PC-9 (cell line): ENCODE measurements at regions not wholly inside any gene's neighbourhood (a gene's known extent, or its start where the extent isn't known, plus 50 kb on each side); places are given as distances from the start of the nearest gene placed in this dataset.

Experiments used
- BruUV-seq: library from RNA; stranded (reverse); fragments of 400-500 nt; replicated peaks from 2 replicates; lab custom pipeline; 2021; lab: Mats Ljungman, UMichigan
- CTCF ChIA-PET: fragments of 300-600 bp; sonication (Branson Sonifier 250); formaldehyde crosslinking; loops from one replicate; lab custom pipeline; 2022; ENCODE audit warnings: antibody characterized with exemption; lab: Charles Lee
- POLR2A ChIA-PET: fragments of 300-600 bp; sonication (Branson Sonifier 250); formaldehyde crosslinking; loops from one replicate; lab custom pipeline; 2022; ENCODE audit warnings: antibody characterized with exemption; ENCODE audit not compliant: unreplicated experiment; lab: Charles Lee
- DNase-seq, 2 experiments: peaks; one replicate each; pipeline versions ENCODE4 v3.0.0 to v3.0.0-alpha.2; 2015 to 2022; ENCODE audit warnings: mixed read lengths in 1 of 2
- H2AFZ ChIP-seq: fragments of 200-600 bp; sonication (generic); 2 replicates; pipeline ENCODE4 v1.8.1; 2017; ENCODE audit warnings: antibody characterized with exemption
- H3F3A ChIP-seq: fragments of 200-600 bp; sonication (generic); 2 replicates; pipeline ENCODE4 v1.8.1; 2017; ENCODE audit warnings: antibody characterized with exemption, mild to moderate bottlenecking, low read depth; ENCODE audit not compliant: insufficient read depth
- H3K27ac ChIP-seq: fragments of 200-600 bp; sonication (generic); 2 replicates; pipeline ENCODE4 v1.6.1; 2016; ENCODE audit warnings: mixed run types
- H3K27me3 ChIP-seq: fragments of 200-600 bp; sonication (generic); 2 replicates; pipeline ENCODE4 v1.6.1; 2016; ENCODE audit warnings: low read depth, mixed run types; ENCODE audit not compliant: insufficient read depth
- H3K36me3 ChIP-seq: fragments of 200-600 bp; sonication (generic); 2 replicates; pipeline ENCODE4 v1.6.1; 2016; ENCODE audit warnings: low read depth, mixed run types
- H3K4me1 ChIP-seq: fragments of 200-600 bp; sonication (generic); replicated peaks from 2 replicates; pipeline ENCODE4 v1.6.1; 2016; ENCODE audit warnings: mixed run types; ENCODE audit not compliant: insufficient read depth
- H3K4me2 ChIP-seq: fragments of 200-600 bp; sonication (generic); 2 replicates; pipeline ENCODE4 v1.6.1; 2017; ENCODE audit warnings: mixed run types
- H3K4me3 ChIP-seq: fragments of 200-600 bp; sonication (generic); 2 replicates; pipeline ENCODE4 v1.6.1; 2016; ENCODE audit warnings: mixed run types
- H3K79me2 ChIP-seq: fragments of 200-600 bp; sonication (generic); 2 replicates; pipeline ENCODE4 v1.6.1; 2017; ENCODE audit warnings: low read depth, mixed run types
- H3K9me2 ChIP-seq: fragments of 200-600 bp; sonication (generic); 2 replicates; pipeline ENCODE4 v1.8.1; 2017; ENCODE audit warnings: mild to moderate bottlenecking; ENCODE audit not compliant: insufficient read depth
- H3K9me3 ChIP-seq: fragments of 200-600 bp; sonication (generic); 2 replicates; pipeline ENCODE4 v1.8.1; 2016; ENCODE audit warnings: low read depth; ENCODE audit not compliant: insufficient read depth
- H4K20me1 ChIP-seq: fragments of 200-600 bp; sonication (generic); 2 replicates; pipeline ENCODE4 v1.8.1; 2017; ENCODE audit not compliant: insufficient read depth
- EZH2 ChIP-seq: fragments of 200-600 bp; sonication (generic); IDR thresholded peaks from 2 replicates; pipeline ENCODE4 v1.8.0; 2017; ENCODE audit warnings: antibody characterized with exemption, low read depth
- intact Hi-C: fragments of 100-400 bp; cut with micrococcal nuclease; formaldehyde crosslinking; loops from one replicate; pipeline ENCODE4 v1.10.0; 2022; ENCODE audit not compliant: unreplicated experiment
- TF ChIP-seq, protein P1 (sequence below): fragments of 200-600 bp; sonication (generic); conservative IDR thresholded peaks from 2 replicates; pipeline ENCODE4 v1.6.1; 2017; ENCODE audit warnings: mixed run types, antibody characterized with exemption, mild to moderate bottlenecking, moderate library complexity

DNA sequence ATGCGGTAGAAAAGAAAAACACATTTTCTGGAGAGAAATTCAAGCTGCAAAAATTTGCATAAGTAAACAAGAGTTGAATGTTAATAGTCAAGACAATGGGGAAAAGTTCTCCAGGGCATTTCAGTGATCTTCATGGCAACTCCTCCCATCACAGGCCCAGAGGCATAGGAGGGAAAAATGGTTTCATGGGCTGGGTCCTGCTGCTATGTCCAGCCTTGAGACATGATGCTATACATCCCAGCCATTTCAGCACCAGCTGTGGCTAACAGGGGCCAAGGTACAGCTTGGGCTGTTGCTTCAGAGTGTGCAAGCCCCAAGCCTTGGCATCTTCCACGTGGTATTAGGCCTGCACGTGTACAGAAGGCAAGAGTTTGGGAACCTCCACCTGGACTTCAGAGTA, 118.6 kb upstream of the DLGAP1 start:
- Histone ChIP-seq H3K27ac (no peak overlapping the region), H3K79me2 (no peaks in the 10 kb centered on the region), H3K9me3 (no peaks in the 10 kb centered on the region), H4K20me1 (no peaks in the 10 kb centered on the region), H2AFZ (no peak overlapping the region), H3K27me3 (no peaks in the 10 kb centered on the region), H3K36me3 (no peaks in the 10 kb centered on the region), H3K4me2 (no peak overlapping the region), H3K4me3 (no peak overlapping the region), H3K9me2 (no peaks in the 10 kb centered on the region), H3K4me1 (no peaks in the 10 kb centered on the region), H3F3A (no peaks in the 10 kb centered on the region)
- intact Hi-C loops = no loop called here
- ChIA-PET POLR2A (no interaction called here), CTCF (no interaction called here)
- no peak for DNase-seq
- no TSS peak for BruUV-seq
- no peak for TF ChIP-seq EZH2
- TF ChIP-seq, protein P1, sequence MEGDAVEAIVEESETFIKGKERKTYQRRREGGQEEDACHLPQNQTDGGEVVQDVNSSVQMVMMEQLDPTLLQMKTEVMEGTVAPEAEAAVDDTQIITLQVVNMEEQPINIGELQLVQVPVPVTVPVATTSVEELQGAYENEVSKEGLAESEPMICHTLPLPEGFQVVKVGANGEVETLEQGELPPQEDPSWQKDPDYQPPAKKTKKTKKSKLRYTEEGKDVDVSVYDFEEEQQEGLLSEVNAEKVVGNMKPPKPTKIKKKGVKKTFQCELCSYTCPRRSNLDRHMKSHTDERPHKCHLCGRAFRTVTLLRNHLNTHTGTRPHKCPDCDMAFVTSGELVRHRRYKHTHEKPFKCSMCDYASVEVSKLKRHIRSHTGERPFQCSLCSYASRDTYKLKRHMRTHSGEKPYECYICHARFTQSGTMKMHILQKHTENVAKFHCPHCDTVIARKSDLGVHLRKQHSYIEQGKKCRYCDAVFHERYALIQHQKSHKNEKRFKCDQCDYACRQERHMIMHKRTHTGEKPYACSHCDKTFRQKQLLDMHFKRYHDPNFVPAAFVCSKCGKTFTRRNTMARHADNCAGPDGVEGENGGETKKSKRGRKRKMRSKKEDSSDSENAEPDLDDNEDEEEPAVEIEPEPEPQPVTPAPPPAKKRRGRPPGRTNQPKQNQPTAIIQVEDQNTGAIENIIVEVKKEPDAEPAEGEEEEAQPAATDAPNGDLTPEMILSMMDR = no peak

DNA sequence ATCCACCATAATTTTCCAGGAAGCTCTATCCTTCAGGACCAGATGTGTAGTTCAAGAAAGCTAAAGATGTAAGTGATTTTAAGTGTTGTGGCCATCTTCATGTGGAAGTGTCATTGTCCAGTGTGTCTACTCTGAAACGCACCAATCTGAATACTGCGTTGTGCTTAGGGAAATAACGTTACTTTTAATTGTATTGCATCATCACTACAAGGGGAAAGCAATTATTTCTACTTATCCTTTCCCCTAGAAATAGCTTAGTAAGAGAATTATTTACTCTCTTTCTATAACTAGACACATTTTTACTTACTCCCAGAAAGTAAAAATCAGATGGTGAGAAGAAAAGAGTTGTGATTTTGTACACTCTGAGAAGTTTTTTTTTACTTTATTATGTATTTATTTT, 102.4 kb upstream of the DLGAP1 start:
- Histone ChIP-seq H3K27ac (no peak overlapping the region), H3K9me3 (no peaks in the 10 kb centered on the region), H3K4me3 (no peak overlapping the region), H3F3A (no peaks in the 10 kb centered on the region), H3K27me3 (no peaks in the 10 kb centered on the region), H3K36me3 (no peaks in the 10 kb centered on the region), H3K79me2 (no peaks in the 10 kb centered on the region), H3K9me2 (no peaks in the 10 kb centered on the region), H3K4me2 (no peak overlapping the region), H4K20me1 (0 out of 2 replicates have a peak, but pooled peaks cover 3% of the 10 kb centered on the region), H3K4me1 (no peaks in the 10 kb centered on the region), H2AFZ (no peak overlapping the region)
- CTCF ChIA-PET = no interaction called here
- POLR2A ChIA-PET = no interaction called here
- intact Hi-C loops = no loop called here
- BruUV-seq = no TSS peak
- TF ChIP-seq, protein P1 = no peak
- TF ChIP-seq EZH2 = no peak
- DNase-seq = no peak

DNA sequence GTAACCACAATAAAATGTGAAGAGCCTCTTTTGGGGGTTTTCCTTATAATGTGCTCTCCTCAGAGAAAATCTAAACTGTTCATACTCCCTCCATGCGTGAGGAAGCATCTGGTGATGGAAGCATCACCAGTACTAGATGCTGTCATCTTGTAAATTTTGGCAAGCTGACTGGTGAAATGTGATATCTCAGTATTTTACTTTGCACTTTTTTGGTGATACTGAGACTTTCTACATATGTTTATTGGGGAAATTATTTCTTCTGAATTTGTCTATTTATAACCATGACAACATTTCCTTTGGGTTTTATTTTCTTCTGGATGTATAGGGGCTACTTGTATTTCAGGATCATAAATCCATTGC, 95.9 kb upstream of the DLGAP1 start:
- POLR2A ChIA-PET = no interaction called here
- CTCF ChIA-PET = no interaction called here
- TF ChIP-seq, protein P1 = no peak
- TF ChIP-seq EZH2 = no peak
- no TSS peak for BruUV-seq
- Histone ChIP-seq H3K79me2 (no peaks in the 10 kb centered on the region), H3K4me3 (no peak overlapping the region), H4K20me1 (no peaks in the 10 kb centered on the region), H3K4me1 (no peaks in the 10 kb centered on the region), H3F3A (no peaks in the 10 kb centered on the region), H3K4me2 (no peak overlapping the region), H3K36me3 (no peaks in the 10 kb centered on the region), H3K9me3 (no peaks in the 10 kb centered on the region; the same call in 1 of the 2 replicates), H2AFZ (no peak overlapping the region), H3K27me3 (no peaks in the 10 kb centered on the region), H3K9me2 (no peaks in the 10 kb centered on the region), H3K27ac (no peak overlapping the region)
- intact Hi-C loops = no loop called here
- DNase-seq = no peak
